ENCODE measurements at regions not wholly inside any gene's neighbourhood (a gene's known extent, or its start where the extent isn't known, plus 50 kb on each side); places are given as distances from the start of the nearest gene placed in this dataset.

- no peaks in the 10 kb centered on the region for H3K36me3 ChIP-seq (ENCODE audit: insufficient read depth)
- no peak overlapping the region for H3K9ac ChIP-seq
- peaks cover 3% of the 10 kb centered on the region for H3K4me1 ChIP-seq (ENCODE audit: low read depth, poor library complexity, severe bottlenecking)
- TF ChIP-seq, protein P1, sequence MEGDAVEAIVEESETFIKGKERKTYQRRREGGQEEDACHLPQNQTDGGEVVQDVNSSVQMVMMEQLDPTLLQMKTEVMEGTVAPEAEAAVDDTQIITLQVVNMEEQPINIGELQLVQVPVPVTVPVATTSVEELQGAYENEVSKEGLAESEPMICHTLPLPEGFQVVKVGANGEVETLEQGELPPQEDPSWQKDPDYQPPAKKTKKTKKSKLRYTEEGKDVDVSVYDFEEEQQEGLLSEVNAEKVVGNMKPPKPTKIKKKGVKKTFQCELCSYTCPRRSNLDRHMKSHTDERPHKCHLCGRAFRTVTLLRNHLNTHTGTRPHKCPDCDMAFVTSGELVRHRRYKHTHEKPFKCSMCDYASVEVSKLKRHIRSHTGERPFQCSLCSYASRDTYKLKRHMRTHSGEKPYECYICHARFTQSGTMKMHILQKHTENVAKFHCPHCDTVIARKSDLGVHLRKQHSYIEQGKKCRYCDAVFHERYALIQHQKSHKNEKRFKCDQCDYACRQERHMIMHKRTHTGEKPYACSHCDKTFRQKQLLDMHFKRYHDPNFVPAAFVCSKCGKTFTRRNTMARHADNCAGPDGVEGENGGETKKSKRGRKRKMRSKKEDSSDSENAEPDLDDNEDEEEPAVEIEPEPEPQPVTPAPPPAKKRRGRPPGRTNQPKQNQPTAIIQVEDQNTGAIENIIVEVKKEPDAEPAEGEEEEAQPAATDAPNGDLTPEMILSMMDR (conservative IDR thresholded peaks at IDR 0.05; ENCODE audit: low read depth, low read length): no peak
- no peaks in the 10 kb centered on the region for H3K27me3 ChIP-seq (ENCODE audit: insufficient read depth, low read depth)
- no peak overlapping the region; the same call in 1 of the 2 replicates for H3K4me2 ChIP-seq
- H3K79me2 ChIP-seq (ENCODE audit: insufficient read depth, low read depth): no peaks in the 10 kb centered on the region
- no peak overlapping the region for H2AFZ ChIP-seq (ENCODE audit: low read depth)
- H3K27ac ChIP-seq: no peak overlapping the region
- no peak overlapping the region for H3K4me3 ChIP-seq (IDR thresholded peaks at IDR 0.05; ENCODE audit: insufficient read depth, low read depth, low read length)
- H4K20me1 ChIP-seq (ENCODE audit: insufficient read depth): no peaks in the 10 kb centered on the region
These were observed 310.6 kb upstream of the FSIP2 start for GRCh38 chr2:185428000-185428399.

GRCh38 chr2:185433824-185434223, 304.8 kb upstream of the FSIP2 start:
- H4K20me1 ChIP-seq (ENCODE audit: insufficient read depth): no peaks in the 10 kb centered on the region
- no peak overlapping the region for H3K4me3 ChIP-seq (IDR thresholded peaks at IDR 0.05; ENCODE audit: insufficient read depth, low read depth, low read length)
- no peaks in the 10 kb centered on the region for H3K27me3 ChIP-seq (ENCODE audit: insufficient read depth, low read depth)
- no peak overlapping the region for H2AFZ ChIP-seq (ENCODE audit: low read depth)
- no peak overlapping the region for H3K9ac ChIP-seq
- no peak overlapping the region for H3K4me2 ChIP-seq
- no peaks in the 10 kb centered on the region for H3K36me3 ChIP-seq (ENCODE audit: insufficient read depth)
- TF ChIP-seq, protein P1 (conservative IDR thresholded peaks at IDR 0.05; ENCODE audit: low read depth, low read length): no peak
- H3K79me2 ChIP-seq (ENCODE audit: insufficient read depth, low read depth): no peaks in the 10 kb centered on the region
- no peak overlapping the region for H3K27ac ChIP-seq
- H3K4me1 ChIP-seq (ENCODE audit: low read depth, poor library complexity, severe bottlenecking): no peaks in the 10 kb centered on the region

DNA sequence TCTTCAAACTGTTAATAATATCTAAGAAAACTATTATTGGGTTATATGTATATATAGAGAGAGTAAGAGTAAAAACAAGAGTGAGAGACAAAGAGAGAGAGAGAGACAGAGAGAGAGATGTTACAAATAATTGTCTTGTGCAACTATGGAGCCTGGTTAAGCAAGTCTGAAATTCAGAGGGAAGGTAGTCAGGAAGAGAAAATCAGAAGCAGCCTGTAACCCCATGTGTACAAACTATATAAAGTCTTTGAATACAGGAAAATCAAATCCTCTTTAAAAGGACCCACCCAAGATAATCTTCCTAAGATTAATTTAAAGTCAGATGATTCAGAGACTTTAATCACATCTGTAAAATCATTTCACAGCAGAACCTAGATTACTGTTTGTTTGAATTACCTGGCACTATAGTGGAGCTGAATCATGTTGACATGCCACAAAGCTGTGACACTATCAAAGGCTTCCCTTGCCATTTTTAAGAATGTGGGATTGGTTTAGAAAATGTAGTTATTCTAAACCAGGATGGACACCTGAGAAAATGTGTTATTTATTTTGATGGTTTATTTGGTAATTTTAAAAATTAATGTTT, 301.7 kb upstream of the FSIP2 start:
- Histone ChIP-seq H3K4me3 (IDR thresholded peaks at IDR 0.05; ENCODE audit: insufficient read depth, low read depth, low read length) (no peak overlapping the region), H3K9ac (no peak overlapping the region), H2AFZ (ENCODE audit: low read depth) (no peak overlapping the region), H3K4me1 (ENCODE audit: low read depth, poor library complexity, severe bottlenecking) (no peaks in the 10 kb centered on the region), H4K20me1 (ENCODE audit: insufficient read depth) (no peaks in the 10 kb centered on the region), H3K27ac (no peak overlapping the region), H3K79me2 (ENCODE audit: insufficient read depth, low read depth) (no peaks in the 10 kb centered on the region), H3K36me3 (ENCODE audit: insufficient read depth) (no peaks in the 10 kb centered on the region), H3K4me2 (no peak overlapping the region), H3K27me3 (ENCODE audit: insufficient read depth, low read depth) (no peaks in the 10 kb centered on the region)
- TF ChIP-seq, protein P1 (conservative IDR thresholded peaks at IDR 0.05; ENCODE audit: low read depth, low read length): no peak

DNA sequence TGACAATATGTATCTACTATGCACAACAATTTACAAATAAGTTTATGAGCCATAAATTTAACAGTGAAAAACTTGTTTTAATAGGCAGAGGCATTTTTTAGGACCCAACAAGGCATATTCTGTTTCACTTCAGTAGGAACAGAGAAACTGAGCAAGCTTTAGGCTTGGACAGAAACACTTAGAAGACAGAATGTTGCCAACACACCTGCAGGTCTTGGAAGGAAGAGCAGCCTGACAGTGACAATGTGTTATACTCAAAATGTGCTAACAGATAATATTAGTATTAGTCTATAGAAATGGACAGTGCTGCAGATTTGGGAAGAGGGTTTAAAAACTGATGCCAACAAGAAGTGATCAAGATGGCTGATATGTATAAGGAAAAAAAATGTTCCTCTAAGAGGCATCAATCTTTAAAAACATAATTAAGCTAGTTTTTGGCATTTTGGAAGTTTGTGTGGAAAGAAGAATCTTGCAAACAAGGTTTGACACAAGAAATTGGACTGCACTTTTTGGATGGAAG, 297.1 kb upstream of the FSIP2 start:
- Histone ChIP-seq H3K36me3 (ENCODE audit: insufficient read depth) (no peaks in the 10 kb centered on the region), H3K27me3 (ENCODE audit: insufficient read depth, low read depth) (no peaks in the 10 kb centered on the region), H2AFZ (ENCODE audit: low read depth) (no peak overlapping the region), H3K4me2 (no peak overlapping the region), H3K27ac (no peak overlapping the region), H3K79me2 (ENCODE audit: insufficient read depth, low read depth) (no peaks in the 10 kb centered on the region), H3K9ac (no peak overlapping the region), H3K4me1 (ENCODE audit: low read depth, poor library complexity, severe bottlenecking) (no peaks in the 10 kb centered on the region), H4K20me1 (ENCODE audit: insufficient read depth) (no peaks in the 10 kb centered on the region), H3K4me3 (IDR thresholded peaks at IDR 0.05; ENCODE audit: insufficient read depth, low read depth, low read length) (no peak overlapping the region)
- TF ChIP-seq, protein P1 (conservative IDR thresholded peaks at IDR 0.05; ENCODE audit: low read depth, low read length): no peak

All from KMS-11 (cell line).